IPS-18c (cell line): ENCODE measurements at regions not wholly inside any gene's neighbourhood (a gene's known extent, or its start where the extent isn't known, plus 50 kb on each side); places are given as distances from the start of the nearest gene placed in this dataset.
"Not testable (repeated sequence)": the region's sequence is repeated elsewhere in the genome, so short reads cannot be mapped to it uniquely, and the experiment has no call there.

ENCODE experiments used
- H3K4me3 ChIP-seq: 2 replicates; pipeline ENCODE4 v1.7.0; 2013; ENCODE audit warnings: low read depth, mild to moderate bottlenecking, low read length, moderate library complexity; ENCODE audit not compliant: insufficient read depth
- H3K9me3 ChIP-seq: one replicate; pipeline ENCODE4 v1.6.1; 2013; ENCODE audit warnings: mild to moderate bottlenecking, low read length, moderate library complexity; ENCODE audit not compliant: control insufficient read depth, insufficient read depth

- Histone ChIP-seq H3K9me3 (peaks cover 2% of the 10 kb centered on the region), H3K4me3 (no peak overlapping the region)
These were observed 85.2 kb upstream of the PCDH8 start for GRCh38 chr13:52933547-52934210.

- peaks cover 2% of the 10 kb centered on the region for H3K9me3 ChIP-seq
- H3K4me3 ChIP-seq = no peak overlapping the region
These were observed 84.7 kb upstream of the PCDH8 start for GRCh38 chr13:52933099-52933498.

GRCh38 chr13:52932649-52933048, 84.2 kb upstream of the PCDH8 start:
- peaks cover 2% of the 10 kb centered on the region for H3K9me3 ChIP-seq

GRCh38 chr13:52931539-52932431, 83.3 kb upstream of the PCDH8 start:
- Histone ChIP-seq H3K9me3 (peaks cover 2% of the 10 kb centered on the region), H3K4me3 (no peak overlapping the region)

More at GRCh38 chr13:52932649-52933048, 84.2 kb upstream of the PCDH8 start:
- no peak overlapping the region for H3K4me3 ChIP-seq

GRCh38 chr13:52931131-52931530, 82.7 kb upstream of the PCDH8 start:
- no peak overlapping the region for H3K4me3 ChIP-seq
- H3K9me3 ChIP-seq = peaks cover 2% of the 10 kb centered on the region

GRCh38 chr13:52929846-52930245, 81.4 kb upstream of the PCDH8 start:
- peaks cover 2% of the 10 kb centered on the region for H3K9me3 ChIP-seq
- no peak overlapping the region for H3K4me3 ChIP-seq

GRCh38 chr13:52926971-52927370, 78.5 kb upstream of the PCDH8 start:
- Histone ChIP-seq H3K4me3 (no peak overlapping the region), H3K9me3 (peaks cover 2% of the 10 kb centered on the region)

- H3K4me3 ChIP-seq = no peak overlapping the region
- peaks cover 2% of the 10 kb centered on the region for H3K9me3 ChIP-seq
These were observed 77.4 kb upstream of the PCDH8 start for GRCh38 chr13:52925775-52926285.

GRCh38 chr13:52925251-52925650, 76.8 kb upstream of the PCDH8 start:
- peaks cover 2% of the 10 kb centered on the region for H3K9me3 ChIP-seq
- no peak overlapping the region; the same call in 1 of the 2 replicates for H3K4me3 ChIP-seq

- no peak overlapping the region for H3K4me3 ChIP-seq
- H3K9me3 ChIP-seq = peaks cover 2% of the 10 kb centered on the region
These were observed 76.1 kb upstream of the PCDH8 start for GRCh38 chr13:52924289-52925148.

- Histone ChIP-seq H3K9me3 (no peaks in the 10 kb centered on the region), H3K4me3 (no peak overlapping the region)
These were observed 74.5 kb upstream of the PCDH8 start for GRCh38 chr13:52922961-52923360.

GRCh38 chr13:52921194-52921593, 72.8 kb upstream of the PCDH8 start:
- peaks cover 2% of the 10 kb centered on the region for H3K9me3 ChIP-seq
- no peak overlapping the region for H3K4me3 ChIP-seq

GRCh38 chr13:52916486-52916990, 68.1 kb upstream of the PCDH8 start:
- H3K4me3 ChIP-seq = no peak overlapping the region
- H3K9me3 ChIP-seq = peaks cover 2% of the 10 kb centered on the region

- no peak overlapping the region for H3K4me3 ChIP-seq
- no peaks in the 10 kb centered on the region for H3K9me3 ChIP-seq
These were observed 62.9 kb upstream of the PCDH8 start for GRCh38 chr13:52911340-52911739.

- H3K9me3 ChIP-seq, H3K4me3 ChIP-seq: not testable (repeated sequence)
These were observed 61.9 kb upstream of the PCDH8 start for GRCh38 chr13:52910318-52910717.

- Histone ChIP-seq H3K4me3 (no peak overlapping the region), H3K9me3 (no peaks in the 10 kb centered on the region)
These were observed 57.9 kb upstream of the PCDH8 start for GRCh38 chr13:52906122-52906903.
